GM12872 (cell line): ENCODE measurements at regions not wholly inside any gene's neighbourhood (a gene's known extent, or its start where the extent isn't known, plus 50 kb on each side); places are given as distances from the start of the nearest gene placed in this dataset.

Experiments
- CTCF ChIP-seq: IDR thresholded peaks from 3 replicates; pipeline ENCODE4 v1.5.1; 2011; ENCODE audit warnings: low read depth, mild to moderate bottlenecking, low read length, moderate library complexity; ENCODE audit not compliant: insufficient read depth

- no peak for TF ChIP-seq CTCF
Measured at GRCh38 chr13:24617256-24618010, 62.8 kb upstream of the ATP12A start.

GRCh38 chr13:24618011-24618955, 61.9 kb upstream of the ATP12A start:
- no peak for TF ChIP-seq CTCF

GRCh38 chr13:24619282-24619681, 60.9 kb upstream of the ATP12A start:
- no peak for TF ChIP-seq CTCF

GRCh38 chr13:24623149-24623665, 57.0 kb upstream of the ATP12A start:
- TF ChIP-seq CTCF = no peak

DNA sequence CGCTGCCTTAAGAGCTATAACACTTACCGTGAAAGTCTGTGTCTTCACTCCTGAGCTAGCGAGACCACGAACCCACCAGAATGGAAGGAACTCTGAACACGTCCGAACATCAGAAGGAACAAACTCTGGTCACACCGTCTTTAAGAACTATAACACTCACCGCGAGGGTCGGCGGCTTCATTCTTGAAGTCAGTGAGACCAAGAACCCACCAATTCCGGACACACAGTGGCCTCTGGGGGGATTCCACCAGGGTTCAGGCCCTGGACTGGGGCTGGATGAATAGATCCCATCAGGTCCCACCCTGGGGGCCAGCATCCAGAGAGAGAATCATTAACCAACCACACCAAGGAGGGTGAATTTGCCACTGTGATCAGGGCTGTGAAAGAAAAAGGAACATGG, 55.8 kb upstream of the ATP12A start:
- no peak for TF ChIP-seq CTCF

- TF ChIP-seq CTCF = no peak
Measured at GRCh38 chr13:24624801-24625231, 55.4 kb upstream of the ATP12A start.

GRCh38 chr13:24625331-24625731, 54.9 kb upstream of the ATP12A start:
- peak; percentile 9; the same call in 1 of the 3 replicates for TF ChIP-seq CTCF
